Activated CD4-positive, CD25-positive, alpha-beta regulatory T cell (primary cell): ENCODE measurements at regions not wholly inside any gene's neighbourhood (a gene's known extent, or its start where the extent isn't known, plus 50 kb on each side); places are given as distances from the start of the nearest gene placed in this dataset.
"Not testable (repeated sequence)": the region's sequence is repeated elsewhere in the genome, so short reads cannot be mapped to it uniquely, and the experiment has no call there.

Experiments
- DNase-seq, 4 experiments: peaks; one replicate each; lab custom pipeline; 2025; lab: John Stamatoyannopoulos, UW

DNA sequence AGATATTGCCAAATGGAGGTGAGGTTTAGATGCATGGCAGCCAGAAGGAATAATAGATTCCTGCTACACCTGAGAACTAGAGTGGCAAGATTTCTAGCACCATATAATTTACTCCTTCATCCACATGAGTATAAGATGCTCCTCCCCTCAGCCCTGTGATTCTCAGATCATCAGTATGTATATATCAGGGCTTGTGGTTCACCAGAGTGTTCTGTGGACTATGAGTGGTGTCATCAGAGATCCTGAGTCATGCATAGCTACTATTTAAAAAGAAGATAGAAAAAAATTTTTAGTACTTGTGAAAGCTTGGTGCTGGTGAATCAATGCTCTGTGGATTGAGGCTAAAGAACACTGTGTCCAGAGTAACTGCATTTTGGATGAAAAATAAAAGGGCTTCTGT lies 285.9 kb downstream of the BMP4 start:
- DNase-seq = no peak

DNA sequence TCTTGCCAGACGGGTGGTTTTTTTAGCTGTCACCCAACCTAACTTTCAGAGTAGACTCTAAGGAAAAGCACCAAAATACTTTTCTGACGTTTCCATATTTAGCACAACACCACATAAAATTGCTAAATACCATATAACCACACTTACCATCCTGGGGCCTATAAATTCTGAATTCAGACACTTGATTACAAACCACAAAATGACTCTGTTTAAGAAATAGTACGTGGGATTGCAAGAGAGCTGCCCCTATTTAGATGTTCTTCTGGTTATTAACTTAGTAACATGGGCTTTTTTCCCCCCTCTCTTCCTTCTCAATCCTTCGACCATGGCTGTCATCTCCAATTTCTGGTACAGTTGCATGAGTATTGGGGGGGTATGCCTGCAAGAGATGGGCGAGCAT lies 287.7 kb downstream of the BMP4 start:
- DNase-seq = no peak

DNA sequence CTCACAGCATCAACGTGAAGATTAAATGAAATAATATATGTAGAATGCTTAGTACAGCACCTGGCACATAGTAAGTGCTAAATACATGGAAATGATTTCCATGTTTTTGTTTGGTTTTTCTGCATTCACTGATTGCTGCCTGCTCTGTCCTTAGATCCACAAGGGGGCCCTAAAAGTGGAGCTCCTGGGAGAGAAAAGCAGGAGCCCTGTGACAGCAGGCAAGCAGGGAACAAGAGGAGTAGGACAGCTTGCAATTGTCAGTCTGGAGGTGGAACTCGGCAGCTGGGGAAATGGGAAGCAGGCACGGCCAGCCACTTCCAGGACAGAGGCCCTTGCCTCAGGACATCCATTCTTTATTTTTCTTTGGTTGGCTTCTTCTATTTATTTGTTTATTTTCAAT lies 292.9 kb downstream of the BMP4 start:
- no peak for DNase-seq

DNA sequence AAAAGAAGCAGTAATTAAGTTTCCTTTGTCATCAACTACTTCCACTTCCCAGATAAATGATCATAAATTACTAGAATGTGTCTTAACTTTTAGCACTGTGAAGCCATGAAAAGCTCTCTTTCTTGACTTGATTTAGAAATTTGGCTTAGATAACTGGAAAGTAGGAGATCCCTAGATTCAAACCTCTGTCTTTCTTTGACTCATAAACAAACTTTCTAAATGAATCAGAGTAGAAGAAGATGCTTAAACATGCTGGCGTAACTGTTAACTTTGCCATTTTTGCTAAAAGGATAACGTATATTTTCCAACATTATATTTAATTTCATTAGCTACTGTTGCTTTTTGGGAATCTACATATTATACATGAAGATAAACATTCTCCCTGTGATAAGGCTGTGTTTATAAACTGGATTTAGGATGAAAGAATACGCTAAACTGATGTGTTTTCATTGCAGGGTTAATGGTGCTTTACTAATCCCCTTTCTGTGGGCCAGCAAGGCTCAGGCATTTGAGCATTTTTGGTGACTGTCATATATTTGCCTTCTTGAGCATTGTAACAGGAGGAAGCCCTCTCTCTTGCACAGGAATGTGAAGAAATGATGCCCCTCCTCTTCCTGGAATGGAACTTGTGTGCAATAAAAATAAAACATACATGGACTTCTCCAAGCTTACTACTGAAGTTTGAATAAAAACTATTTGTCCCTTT lies 301.4 kb downstream of the BMP4 start:
- DNase-seq = no peak

DNA sequence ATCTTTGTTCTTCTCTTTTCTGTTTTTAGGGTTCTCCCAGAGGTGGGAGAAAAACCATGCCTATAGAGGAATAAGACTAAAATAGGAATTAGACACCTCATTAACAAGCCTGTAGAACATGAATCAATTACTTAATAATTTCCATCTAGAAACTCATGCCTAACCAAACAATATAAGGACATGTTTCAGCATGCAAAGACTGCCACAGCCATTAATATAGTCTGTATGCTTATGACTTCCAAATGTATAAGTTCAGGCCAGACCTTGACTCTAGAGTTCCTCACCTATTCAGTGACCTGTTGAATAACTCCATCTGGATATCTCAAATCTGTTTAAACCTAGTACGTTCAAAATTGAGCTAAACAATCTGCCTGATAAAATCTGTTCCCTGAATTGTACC lies 304.6 kb downstream of the BMP4 start:
- no peak for DNase-seq

DNA sequence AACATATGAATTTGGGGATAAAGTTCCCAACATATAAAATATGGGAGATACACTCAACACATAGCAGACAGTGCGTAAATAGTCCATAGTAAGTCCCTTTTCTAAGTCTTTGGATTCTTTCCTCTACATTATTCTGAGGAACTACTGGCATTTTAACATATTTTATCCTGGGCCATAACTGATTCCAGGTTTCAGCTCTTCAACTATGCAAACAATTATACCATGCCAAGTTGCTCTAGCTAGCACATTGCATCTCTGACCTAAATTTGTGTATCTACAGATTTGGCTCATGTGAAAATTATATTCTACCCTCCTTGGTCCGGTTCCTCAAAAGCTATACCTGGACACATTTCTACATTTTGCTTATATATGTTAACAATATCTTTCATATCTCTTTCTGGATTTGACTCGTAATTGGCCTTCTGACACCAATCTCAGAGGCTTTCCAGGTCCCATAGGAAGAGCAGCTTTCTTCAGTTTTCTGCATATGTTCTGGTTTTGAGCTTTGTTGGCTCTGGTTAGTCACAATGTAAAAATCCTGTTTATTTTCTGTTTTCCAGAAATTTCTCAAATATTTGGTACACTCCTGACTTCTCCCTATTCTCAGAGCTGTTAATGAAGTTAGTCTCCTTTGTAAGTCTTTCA lies 305.4 kb downstream of the BMP4 start:
- no peak for DNase-seq

DNA sequence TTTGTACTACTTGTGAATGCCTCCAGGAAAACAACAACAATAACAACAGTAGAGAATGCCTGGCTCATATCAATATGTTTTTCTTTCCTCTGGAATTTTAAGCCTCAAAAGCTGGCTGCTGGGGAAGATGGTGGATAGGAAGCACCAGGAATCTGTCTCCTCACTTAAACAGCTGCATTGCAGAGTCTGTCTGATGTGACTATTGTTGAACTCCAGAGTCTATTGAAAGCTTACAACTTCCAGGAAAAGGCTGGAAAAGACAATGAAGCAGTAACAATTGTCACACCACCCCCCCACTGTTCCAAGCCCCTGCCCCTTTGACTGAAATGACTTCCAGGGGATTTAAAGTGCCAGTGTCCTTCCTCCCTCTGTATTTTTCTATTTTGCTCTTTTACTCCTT lies 309.7 kb downstream of the BMP4 start:
- no peak for DNase-seq

DNA sequence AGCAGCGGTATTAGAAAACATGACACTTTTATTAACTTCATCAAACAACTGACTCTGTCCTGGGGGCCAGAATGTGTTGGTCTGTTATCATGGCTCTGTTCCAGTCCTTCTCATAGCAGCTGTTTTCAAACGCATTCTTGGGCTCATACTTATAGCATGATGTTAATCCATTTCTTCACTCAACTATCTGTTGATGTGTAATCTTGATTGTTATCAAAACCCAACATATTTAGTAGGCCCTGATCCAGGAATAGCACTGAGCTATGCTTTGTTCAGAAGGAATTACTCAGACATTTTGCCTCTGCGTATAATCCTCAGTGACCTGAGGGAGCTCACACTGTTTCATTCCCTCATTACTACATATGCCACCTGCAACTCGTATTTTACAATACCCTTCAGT lies 315.9 kb downstream of the BMP4 start:
- no peak for DNase-seq

DNA sequence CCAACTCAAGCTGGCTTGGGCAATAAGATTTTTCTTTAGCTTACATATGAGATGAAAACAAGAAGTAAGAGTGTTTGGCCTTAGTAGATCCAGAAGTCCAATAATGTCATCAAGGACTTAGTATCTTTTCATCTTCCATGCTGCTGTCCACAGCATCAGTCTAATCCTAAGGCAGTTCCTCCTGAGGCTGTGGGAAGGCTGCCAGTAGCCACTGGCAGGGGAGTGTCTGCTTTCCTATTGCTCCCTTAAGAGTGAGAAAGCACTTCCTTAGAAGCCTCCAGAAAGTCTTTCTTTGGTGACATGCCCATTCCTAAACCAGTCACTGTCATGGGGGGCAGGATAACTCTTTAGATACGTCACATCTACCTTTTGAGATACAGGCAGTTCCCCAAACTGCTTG lies 317.7 kb downstream of the BMP4 start:
- DNase-seq = no peak

DNA sequence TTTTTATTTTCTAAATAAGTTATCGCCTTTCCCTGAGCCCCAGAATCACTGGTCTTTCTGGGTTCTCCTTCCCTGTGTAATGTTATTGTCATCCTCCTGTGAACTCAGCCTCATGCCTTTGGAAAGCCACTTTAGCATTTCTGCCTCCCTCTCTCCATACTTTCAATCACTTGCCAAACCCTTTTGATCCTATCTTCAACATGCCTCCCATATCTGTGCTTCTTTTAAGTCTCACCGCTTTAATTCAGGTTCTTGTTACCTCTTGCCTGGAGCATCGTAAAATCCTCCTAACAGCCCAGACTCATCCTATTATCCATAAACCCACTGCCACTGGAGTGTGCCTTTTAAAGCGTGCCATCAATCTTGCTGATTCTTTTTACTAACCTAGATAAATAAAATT lies 321.8 kb downstream of the BMP4 start:
- no peak for DNase-seq

DNA sequence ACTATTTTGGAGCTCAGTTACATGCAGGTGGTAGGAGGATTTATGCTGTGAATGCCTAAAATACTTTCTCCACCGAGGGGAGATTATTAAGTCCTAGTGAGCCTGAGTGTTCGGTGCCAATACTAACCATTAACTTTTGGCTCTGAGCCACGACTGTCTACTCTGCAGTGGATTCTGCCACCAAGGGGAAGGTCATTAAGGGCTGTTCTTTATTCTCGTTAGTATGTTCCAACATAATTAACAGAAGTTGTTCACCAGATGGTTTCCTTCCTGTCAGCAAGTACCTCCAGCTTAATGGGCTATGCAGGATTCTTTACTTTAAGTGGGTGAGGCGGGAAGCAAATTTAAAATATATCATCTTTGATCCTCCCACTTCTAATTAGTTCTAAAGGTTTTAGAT lies 326.3 kb downstream of the BMP4 start:
- DNase-seq = no peak

DNA sequence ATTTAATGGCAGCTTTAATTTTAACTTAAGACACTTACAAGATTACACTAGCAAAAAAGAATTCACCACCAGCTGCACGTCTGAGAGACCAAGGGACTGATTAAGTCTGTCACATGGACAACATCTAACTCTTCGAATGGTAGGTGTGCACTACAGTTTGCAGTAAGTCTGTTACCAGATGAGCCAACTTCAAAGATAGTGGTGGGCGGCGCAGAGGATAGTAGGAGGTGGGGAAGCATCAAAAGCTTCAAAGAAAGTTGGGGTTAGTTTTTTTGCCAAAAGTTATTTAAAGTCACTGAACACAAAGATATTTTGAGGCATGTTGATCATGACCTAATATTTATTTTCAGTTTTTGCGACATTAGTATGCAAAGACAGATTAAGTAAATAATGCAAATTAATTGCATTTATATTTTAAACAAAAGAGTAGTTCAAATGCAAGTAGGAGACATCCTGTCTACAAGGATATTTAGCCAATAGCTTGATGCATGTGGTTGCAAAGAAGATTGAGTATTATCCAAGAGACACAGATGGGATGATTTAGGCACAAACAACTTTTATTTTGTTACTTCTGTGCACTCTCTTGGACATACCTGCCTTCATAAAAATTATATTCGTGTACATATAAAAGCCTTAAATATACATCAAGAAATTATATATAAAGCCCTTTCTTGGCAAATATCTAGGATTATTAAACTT lies 327.7 kb downstream of the BMP4 start:
- DNase-seq = no peak

DNA sequence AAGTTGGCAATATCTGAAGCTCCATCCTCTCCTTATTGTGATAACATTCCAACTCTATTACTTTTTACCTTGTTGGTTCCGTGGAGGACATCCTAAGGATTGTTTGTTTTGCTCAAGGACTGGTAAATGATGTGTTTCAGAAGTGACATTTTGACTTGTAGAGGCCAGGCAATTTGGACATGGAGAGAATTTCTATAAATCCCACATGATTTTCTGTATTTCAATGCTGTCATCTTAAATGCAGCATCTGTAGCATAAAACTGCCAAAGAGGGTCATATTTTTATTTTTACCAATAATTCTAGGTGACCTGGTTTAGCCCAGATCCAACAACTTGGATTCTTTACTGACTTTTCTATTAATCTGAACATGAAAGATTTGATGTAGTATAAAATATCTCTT lies 328.4 kb downstream of the BMP4 start:
- DNase-seq = no peak

DNA sequence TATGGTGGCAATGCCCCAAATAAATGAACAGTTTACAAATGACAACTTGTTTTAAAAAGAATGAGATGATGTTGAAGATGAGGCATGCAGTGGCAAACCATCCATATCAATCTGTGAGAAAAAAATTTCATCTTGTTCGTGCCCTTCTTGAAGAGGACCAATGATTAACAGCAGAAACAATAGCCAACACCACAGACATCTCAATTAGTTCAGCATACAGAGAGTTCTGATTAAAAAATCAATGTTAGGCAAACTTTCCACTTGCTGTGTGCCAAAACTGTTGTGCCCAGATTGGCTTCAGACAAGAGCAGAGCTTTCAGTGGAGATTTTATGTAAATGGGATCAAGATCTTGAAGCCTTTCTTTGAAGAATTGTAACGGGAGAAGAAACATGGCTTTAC lies 329.9 kb downstream of the BMP4 start:
- no peak for DNase-seq

DNA sequence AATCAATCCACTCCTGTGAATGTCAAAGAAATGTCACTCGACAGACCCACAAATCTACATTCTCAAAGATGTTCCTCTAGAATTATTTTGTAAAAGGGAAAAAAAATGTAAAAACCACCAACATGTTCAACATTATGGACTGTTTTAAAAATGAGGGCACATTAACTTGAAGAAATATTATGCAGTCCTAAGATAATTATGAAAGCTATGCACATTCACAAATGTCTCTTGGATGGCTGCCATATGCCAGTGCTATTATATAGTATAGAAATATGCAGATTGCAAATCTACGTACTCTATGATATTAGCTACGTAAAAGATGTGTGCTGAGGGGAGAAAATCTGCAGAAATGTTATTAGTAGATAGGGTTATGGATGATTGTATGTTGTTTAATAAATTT lies 334.2 kb downstream of the BMP4 start:
- DNase-seq = no peak

DNA sequence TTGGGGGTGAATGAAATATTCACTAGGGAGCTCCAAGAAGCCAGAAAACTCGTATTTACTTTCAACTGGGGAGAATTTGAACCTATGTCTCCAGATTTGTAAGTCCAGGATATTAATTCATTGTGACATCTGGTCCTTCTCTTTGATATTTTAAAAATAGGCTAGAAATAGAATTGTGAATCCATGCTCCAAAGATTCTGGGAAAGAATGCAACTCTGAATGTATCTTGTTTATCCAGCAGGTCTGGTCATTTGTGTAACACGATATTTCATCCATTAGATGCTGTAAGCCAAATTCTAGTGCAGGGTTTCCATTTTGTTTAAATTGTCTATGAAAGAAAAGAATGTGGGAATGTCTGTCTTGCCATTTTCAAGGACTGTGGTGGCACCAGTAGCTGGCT lies 334.7 kb downstream of the BMP4 start:
- no peak for DNase-seq

DNA sequence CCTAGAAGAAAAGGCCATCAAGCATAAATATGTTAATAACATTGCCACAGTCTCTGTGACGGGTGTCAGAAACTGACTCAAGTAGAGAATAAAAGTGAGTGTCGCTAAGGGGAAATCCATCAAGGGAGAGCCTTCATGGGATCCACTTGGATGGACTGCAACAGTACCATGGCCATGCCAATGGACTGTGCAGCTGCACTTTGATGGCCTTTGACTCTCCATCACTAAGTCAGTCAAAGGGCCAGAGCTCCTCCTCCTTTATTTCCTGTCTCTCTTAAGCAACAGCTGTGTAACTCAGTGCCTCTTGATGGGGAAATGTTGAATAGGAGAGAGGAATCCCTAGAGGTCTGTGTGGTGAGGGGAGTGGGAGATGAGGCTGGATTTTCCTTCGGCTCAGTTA lies 335.2 kb downstream of the BMP4 start:
- DNase-seq = no peak

DNA sequence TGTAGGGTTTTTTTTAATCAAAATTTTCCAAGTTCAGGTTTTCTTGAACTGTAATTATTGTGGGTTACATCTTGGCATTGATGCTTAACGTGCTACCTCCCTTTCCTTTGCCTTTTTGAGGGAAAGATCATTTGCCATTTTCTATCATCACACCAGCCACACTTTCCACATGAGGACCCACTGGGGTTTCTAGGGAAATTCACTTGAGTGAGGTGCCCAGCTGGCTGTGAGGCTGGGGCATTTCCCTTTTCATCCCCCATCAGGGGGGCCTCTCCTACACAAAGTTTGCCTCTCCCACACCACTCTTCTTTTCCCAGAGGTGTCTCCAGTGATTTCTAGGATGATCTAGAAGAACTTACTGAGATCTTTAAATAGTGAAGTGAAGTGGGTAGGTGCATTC lies 335.7 kb downstream of the BMP4 start:
- no peak for DNase-seq

DNA sequence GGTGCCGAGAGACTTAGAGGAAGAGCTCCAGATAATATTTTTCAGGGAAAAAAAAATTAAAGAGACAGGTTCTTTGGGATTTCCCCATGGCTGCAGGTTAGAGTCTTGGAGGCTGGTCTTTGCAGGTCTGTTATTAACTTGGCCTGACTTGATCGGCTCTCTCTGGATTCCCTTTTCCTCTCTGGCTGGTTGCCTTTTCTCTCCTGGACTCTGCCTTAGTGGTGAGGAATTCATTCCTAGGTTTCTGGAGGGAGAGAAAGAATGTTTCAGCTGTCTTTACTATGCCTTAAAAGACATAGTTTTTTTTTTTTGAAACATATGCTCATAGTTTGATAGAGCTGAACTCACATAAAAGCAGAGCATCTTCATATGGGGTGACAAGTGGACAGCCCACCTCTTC lies 336.3 kb downstream of the BMP4 start:
- DNase-seq = no peak

DNA sequence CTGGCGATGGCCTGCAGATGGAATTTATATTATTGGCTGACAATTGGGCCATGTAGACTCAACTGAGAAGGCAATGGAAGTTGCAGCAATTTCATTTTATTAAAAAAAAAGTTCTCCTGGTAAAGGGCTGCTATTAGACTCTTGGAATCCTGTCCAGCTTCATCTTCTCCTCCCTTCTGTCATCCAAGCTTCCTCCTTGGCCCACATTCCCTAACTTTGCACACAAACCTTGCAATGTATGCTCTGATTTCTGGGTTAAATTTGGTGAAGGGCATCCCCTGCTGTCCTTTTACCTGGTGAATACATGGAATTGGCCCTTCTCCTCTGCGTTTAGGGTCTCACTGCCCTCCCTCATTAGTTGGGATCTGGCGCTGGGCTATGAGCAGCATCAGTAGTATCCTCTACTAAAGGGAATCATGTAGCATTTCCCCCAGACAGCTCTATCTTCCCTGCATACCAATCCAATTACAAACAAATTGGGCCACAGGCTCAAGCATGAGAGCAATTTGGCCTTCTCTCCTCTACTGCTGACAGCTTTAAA lies 336.9 kb downstream of the BMP4 start:
- DNase-seq = no peak

DNA sequence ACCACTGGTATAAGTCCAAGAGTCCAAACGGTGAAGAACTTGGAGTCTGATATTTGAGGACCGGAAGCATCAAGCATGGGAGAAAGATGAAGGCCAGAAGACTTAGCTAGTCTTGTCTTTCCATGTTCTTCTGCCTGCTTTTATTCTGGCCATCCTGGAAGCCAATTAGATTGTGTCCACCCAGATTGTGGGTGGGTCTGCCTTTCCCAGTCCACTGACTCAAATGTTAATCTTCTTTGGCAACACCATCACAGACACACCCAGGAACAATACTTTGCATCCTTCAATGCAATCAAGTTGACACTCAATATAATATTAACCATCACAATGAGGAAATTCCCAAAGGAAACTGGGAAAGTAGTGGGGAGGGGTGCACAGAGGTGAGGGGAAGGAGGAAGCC lies 340.1 kb downstream of the BMP4 start:
- not testable (repeated sequence) for DNase-seq

DNA sequence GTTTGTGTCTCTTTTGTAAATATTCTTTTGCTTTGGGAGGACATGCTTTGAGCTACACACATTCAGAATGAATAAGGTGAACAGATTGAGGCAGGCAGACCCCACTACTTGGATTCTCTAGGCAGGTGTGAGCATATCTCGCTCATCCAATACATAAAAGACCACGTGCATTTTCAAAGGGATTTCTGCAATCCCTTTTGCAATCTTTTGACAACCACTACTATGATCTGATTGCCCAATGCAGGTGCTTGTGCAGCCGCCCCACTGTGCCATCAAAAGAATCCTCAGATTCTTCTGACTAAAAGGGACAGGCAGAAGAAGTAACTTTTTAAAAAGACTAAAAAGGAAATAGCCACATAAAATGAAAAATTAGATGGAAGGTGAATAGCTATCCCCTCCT lies 341.4 kb downstream of the BMP4 start:
- DNase-seq = no peak
